OCI-M1 (cell line): ENCODE measurements at regions not wholly inside any gene's neighbourhood (a gene's known extent, or its start where the extent isn't known, plus 50 kb on each side); places are given as distances from the start of the nearest gene placed in this dataset.
"Not testable (repeated sequence)": the region's sequence is repeated elsewhere in the genome, so short reads cannot be mapped to it uniquely, and the experiment has no call there.

Experiments used
- DNase-seq: peaks from one replicate; lab custom pipeline; 2025; lab: John Stamatoyannopoulos, UW

- DNase-seq = no peak
These were observed 340.7 kb downstream of the CNTN3 start for GRCh38 chr3:74273555-74274402.

DNA sequence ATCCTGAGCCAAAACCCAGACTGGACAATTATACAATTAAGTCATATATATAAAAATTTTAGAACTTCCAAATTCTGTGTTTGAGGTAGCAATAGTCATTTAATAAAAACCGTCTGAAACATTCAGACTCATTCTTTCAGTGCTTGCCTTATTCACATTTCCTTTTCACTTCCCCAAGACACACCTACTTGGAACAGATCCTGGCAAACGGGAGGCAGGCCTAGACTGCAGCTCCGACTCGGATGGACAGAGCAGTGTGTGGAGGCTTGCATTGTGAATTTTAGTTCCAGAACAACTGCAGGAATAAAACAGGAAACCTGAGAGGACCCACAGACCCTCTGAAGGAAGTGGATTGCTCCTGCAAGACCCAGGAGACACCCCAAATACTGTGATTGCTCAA, 341.4 kb downstream of the CNTN3 start:
- no peak for DNase-seq

GRCh38 chr3:74271541-74271940, 342.9 kb downstream of the CNTN3 start:
- no peak for DNase-seq

- no peak for DNase-seq
These were observed 344.8 kb downstream of the CNTN3 start for GRCh38 chr3:74269689-74270088.

DNA sequence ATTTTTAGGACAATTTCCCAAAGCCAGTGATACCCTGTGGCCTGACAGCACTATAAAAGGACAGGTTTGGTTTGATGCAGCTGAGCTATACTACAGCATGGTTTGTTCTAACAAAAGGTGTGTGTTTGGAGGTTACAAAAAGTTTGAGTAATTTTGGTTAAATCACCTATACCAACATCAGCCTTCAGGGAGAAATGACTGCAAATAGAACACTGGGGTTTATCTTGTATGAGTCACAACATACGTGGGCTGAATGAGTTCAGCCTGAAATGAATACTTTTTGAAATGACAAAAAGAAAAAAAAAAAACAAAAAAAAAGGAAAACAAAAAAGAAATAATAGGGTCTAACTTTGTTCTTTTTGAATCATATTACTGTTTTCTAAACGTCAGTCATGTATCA, 345.7 kb downstream of the CNTN3 start:
- DNase-seq = no peak

GRCh38 chr3:74267588-74268184, 346.8 kb downstream of the CNTN3 start:
- peak; percentile 47 for DNase-seq

DNA sequence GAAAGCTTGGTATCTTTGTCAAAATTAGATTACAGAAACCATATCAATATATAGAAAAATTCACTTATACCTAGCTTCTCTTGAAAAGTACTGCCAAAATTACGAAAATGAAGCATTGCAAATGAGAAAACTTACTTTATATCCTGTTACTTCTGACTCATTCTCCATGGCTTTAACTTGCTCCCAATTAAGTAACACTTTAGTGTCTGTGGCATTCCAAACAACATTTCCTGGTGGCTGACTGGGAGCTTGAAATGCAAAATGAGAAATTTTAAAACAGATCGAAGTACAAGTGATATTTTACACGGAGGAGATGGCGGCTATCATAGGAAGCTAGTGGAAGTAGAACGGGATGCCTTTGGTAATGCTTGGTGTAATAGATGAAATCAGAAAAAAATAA, 347.3 kb downstream of the CNTN3 start:
- DNase-seq = no peak

GRCh38 chr3:74265069-74265468, 349.4 kb downstream of the CNTN3 start:
- DNase-seq = no peak

DNA sequence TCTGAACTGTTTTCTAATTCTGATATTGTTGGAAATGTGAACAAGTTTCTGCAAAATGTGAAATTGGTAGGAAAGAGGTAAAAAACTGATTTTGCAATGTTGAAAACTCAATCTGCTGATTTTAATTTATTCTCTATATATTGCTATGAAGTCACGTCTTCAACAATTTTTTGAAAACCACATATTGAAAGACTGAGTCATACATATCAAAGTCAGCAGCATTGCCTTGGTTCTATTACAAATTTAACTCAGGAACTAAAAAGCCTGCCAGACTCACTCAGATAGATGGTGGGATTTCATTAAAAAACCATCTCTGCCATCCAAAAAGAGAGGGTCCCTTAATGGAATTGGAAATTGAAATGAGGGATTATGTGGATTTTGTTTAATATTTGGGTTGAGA, 351.4 kb downstream of the CNTN3 start:
- DNase-seq = no peak

- DNase-seq = no peak
These were observed 381.4 kb downstream of the CNTN3 start for GRCh38 chr3:74233091-74233490.

- no peak for DNase-seq
These were observed 397.0 kb downstream of the CNTN3 start for GRCh38 chr3:74217467-74217866.

GRCh38 chr3:74214286-74214685, 400.2 kb downstream of the CNTN3 start:
- DNase-seq = no peak

DNA sequence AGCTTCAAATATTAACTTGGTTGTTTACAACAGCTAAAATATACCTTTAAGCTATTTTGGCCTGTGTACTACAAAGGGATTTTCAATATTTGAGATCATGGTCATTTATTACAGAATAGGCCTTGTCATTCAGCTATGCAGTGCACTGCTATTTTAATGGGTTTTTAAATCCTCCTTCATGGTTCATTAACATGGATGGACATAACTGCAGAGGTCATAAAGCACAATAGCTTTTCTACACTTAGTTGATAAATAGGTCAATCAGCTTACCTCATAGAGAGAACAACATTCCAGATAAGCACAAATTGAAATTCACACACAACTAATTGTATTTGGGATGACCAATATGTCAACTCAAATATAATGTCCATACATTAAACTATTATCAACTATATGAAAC, 403.7 kb downstream of the CNTN3 start:
- no peak for DNase-seq

DNA sequence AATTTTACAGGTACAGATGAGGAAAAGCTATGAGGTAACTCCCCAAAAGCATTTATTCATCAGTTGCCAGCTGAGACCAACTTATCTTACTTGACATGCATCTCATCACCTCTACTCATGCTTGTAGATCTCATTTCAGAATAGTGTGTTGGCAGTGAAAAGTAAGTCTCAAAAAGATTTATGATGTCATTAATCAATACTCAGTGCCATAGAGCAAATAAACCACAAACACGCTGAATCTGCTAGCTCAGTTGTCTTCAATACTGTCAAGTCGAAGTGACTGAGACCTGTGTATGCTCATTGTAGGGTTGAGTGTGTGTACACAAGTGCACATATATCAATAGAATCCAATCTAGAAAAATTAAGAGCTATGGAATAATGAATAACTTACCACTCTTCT, 413.5 kb downstream of the CNTN3 start:
- no peak for DNase-seq

DNA sequence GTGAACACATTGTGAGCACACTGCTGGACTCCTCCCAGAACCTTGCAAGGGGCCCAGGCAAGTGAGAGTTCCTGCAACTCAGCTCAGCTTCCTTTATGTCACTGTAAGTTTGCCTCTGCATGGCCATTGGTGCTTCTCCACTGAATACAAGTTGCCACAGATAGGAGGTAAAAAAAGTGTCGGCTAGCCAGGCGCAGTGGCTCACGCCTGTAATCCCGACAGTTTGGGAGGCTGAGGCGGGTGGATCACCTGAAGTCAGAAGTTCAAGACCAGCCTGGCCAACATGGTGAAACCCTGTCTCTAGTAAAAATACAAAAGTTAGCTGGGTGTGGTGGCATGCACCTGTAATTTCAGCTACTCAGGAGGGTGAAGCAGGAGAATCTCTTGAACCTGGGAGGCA, 435.8 kb downstream of the CNTN3 start:
- not testable (repeated sequence) for DNase-seq

DNA sequence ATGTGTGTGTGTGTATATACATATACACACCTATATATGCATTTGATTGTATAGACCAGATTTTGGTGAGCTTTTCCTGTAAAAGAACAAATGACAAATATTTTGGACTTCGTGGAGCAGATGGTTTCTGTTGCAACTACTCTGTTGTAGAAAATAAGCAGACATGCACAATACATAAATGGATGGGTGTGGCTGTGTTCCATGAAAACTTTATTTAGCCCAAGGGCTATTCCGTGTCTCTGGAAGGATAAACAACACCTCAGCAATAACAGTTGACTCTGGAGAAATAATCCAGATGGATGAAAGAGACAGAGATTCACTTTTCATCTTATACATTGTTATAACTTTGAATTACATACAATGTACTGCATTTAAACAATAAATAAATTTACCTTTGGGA, 441.4 kb downstream of the CNTN3 start:
- no peak for DNase-seq

GRCh38 chr3:74167926-74168325, 446.5 kb downstream of the CNTN3 start:
- DNase-seq = no peak

DNA sequence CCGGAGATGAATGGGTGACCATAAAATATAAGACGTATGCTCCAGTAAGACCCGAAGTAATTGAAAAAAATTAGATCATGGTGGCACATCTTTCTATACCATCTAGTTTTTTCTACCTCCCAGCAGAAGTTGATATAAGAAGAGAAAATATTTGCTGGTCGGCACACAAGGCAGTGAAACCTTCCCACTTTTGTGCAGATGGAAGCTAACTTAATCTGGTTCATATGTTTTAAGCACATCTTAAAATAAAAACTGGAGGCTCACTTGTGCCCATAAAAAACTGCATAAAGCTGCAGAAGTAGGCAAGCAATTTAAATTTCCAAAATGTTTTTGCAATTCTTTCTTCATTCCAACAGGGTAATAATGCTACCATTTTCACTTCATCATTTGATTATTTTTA, 449.2 kb downstream of the CNTN3 start:
- no peak for DNase-seq

DNA sequence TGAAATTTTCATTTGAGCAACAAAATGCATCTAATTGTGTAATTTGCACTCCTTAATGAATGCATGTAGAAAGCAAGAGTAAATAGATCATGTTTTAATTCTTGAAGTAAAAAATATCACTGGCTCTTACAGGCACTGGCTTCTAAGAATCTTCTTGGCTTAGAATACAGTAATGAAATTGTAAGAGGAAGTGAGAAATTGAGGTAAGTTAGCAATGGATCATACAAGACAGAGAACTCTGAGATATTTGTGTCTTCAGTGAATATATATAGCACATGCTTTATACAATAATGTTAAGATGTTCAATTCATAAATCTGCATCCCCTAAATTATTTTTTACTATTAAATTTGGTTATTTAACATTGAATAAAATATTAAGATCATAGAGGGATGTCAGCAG, 465.0 kb downstream of the CNTN3 start:
- no peak for DNase-seq

- DNase-seq = no peak
These were observed 469.2 kb downstream of the CNTN3 start for GRCh38 chr3:74145277-74145676.

GRCh38 chr3:74139648-74140047, 474.8 kb downstream of the CNTN3 start:
- DNase-seq = no peak

GRCh38 chr3:74137790-74138189, 476.7 kb downstream of the CNTN3 start:
- no peak for DNase-seq

DNA sequence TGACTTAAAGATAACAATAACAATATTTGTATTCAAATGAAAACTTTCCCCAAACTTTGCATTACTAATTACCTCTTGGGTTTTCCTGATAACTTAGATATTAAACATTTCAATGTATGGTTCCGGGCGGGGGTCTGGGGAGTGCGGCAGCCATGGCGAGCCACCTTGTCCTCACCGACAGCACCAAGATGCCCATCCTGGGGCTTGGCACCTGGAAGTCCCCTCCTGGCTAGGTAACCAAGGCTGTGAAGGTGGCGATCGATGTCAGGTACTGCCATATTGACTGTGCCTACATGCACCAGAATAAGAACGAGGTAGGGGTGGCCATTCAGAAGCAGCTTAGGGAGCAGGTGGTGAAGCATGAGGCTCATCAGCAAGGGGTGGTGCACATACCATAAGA, 478.7 kb downstream of the CNTN3 start:
- no peak for DNase-seq

- DNase-seq = no peak
These were observed 479.6 kb downstream of the CNTN3 start for GRCh38 chr3:74134831-74135230.
